Gastroesophageal sphincter (tissue), 3 donors: ENCODE measurements at regions not wholly inside any gene's neighbourhood (a gene's known extent, or its start where the extent isn't known, plus 50 kb on each side); places are given as distances from the start of the nearest gene placed in this dataset.

Experiments
- EP300 ChIP-seq: sonication (generic); formaldehyde crosslinking; IDR thresholded peaks from one replicate; pipeline ENCODE4 v1.6.1; 2017; ENCODE audit warnings: antibody characterized with exemption, mild to moderate bottlenecking
- POLR2A ChIP-seq, 2 donors: fragments of 450-650 bp; IDR thresholded peaks; one replicate each; pipeline ENCODE4 v1.6.1; 2017; ENCODE audit warnings: antibody characterized with exemption in 2 of 2, mild to moderate bottlenecking in 2 of 2, moderate library complexity in 1 of 2
- POLR2AphosphoS5 ChIP-seq: sonication (generic); formaldehyde crosslinking; IDR thresholded peaks from one replicate; pipeline ENCODE4 v1.6.1; 2017; ENCODE audit warnings: antibody characterized with exemption
- TF ChIP-seq, protein P1 (sequence below), 4 experiments: fragments of 200-600 bp in 2 of 4; fragments of 450-650 bp in 2 of 4; sonication (generic) in 1 of 4; IDR thresholded peaks; one replicate each; pipeline ENCODE4 v1.5.1; 2017 to 2019; ENCODE audit warnings: antibody characterized with exemption in 4 of 4, mild to moderate bottlenecking in 2 of 4, moderate library complexity in 2 of 4

DNA sequence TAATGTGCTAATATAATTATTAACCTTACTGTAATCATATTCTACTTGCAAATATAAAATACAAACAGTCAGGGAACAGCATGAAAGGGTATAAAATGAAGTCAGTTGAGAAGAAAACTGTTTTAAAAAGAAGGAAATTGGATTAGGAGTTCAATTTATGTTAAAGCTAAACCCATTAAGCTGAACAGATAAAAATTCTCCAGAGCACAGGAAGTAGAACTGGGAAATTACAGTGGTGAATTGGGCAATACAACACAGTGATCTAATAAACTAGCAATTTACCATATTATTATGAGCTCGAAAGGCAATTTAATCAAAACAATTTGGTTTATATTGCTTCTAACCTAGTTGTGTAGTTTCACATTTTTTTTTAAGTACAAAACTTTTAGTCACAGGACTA lies 407.4 kb upstream of the RGS17 start:
- TF ChIP-seq, protein P1, sequence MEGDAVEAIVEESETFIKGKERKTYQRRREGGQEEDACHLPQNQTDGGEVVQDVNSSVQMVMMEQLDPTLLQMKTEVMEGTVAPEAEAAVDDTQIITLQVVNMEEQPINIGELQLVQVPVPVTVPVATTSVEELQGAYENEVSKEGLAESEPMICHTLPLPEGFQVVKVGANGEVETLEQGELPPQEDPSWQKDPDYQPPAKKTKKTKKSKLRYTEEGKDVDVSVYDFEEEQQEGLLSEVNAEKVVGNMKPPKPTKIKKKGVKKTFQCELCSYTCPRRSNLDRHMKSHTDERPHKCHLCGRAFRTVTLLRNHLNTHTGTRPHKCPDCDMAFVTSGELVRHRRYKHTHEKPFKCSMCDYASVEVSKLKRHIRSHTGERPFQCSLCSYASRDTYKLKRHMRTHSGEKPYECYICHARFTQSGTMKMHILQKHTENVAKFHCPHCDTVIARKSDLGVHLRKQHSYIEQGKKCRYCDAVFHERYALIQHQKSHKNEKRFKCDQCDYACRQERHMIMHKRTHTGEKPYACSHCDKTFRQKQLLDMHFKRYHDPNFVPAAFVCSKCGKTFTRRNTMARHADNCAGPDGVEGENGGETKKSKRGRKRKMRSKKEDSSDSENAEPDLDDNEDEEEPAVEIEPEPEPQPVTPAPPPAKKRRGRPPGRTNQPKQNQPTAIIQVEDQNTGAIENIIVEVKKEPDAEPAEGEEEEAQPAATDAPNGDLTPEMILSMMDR (IDR thresholded peaks at IDR 0.05) = no peak
- TF ChIP-seq POLR2A (IDR thresholded peaks at IDR 0.05) = no peak
- TF ChIP-seq POLR2AphosphoS5 = no peak
- no peak for TF ChIP-seq EP300
